ENCODE measurements at regions not wholly inside any gene's neighbourhood (a gene's known extent, or its start where the extent isn't known, plus 50 kb on each side); places are given as distances from the start of the nearest gene placed in this dataset.

GRCh38 chr13:59016250-59016649 is 1147.5 kb downstream of the DIAPH3 start:
- CTCF ChIA-PET = no interaction called here
- H3K9me3 Mint-ChIP-seq (ENCODE audit: low read depth, unreplicated experiment) = no peaks in the 10 kb centered on the region
- intact Hi-C loops (cut with micrococcal nuclease; ENCODE audit: unreplicated experiment) = no loop called here
- DNase-seq = no peak
- TF ChIP-seq, protein P1, sequence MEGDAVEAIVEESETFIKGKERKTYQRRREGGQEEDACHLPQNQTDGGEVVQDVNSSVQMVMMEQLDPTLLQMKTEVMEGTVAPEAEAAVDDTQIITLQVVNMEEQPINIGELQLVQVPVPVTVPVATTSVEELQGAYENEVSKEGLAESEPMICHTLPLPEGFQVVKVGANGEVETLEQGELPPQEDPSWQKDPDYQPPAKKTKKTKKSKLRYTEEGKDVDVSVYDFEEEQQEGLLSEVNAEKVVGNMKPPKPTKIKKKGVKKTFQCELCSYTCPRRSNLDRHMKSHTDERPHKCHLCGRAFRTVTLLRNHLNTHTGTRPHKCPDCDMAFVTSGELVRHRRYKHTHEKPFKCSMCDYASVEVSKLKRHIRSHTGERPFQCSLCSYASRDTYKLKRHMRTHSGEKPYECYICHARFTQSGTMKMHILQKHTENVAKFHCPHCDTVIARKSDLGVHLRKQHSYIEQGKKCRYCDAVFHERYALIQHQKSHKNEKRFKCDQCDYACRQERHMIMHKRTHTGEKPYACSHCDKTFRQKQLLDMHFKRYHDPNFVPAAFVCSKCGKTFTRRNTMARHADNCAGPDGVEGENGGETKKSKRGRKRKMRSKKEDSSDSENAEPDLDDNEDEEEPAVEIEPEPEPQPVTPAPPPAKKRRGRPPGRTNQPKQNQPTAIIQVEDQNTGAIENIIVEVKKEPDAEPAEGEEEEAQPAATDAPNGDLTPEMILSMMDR (IDR thresholded peaks at IDR 0.05; ENCODE audit: unreplicated experiment) = no peak
- H3K27me3 Mint-ChIP-seq (ENCODE audit: unreplicated experiment) = no peaks in the 10 kb centered on the region
- no peak overlapping the region for H3K27ac Mint-ChIP-seq (ENCODE audit: unreplicated experiment)
- no peaks in the 10 kb centered on the region for H3K36me3 Mint-ChIP-seq (ENCODE audit: insufficient read depth, unreplicated experiment)
- no peaks in the 10 kb centered on the region for H3K4me1 Mint-ChIP-seq (ENCODE audit: low read depth, unreplicated experiment)
- H3K4me3 Mint-ChIP-seq (ENCODE audit: low read depth, unreplicated experiment) = no peak overlapping the region
- no TSS peak for BruUV-seq (replicated peaks)

GRCh38 chr13:59024434-59024833 is 1139.3 kb downstream of the DIAPH3 start:
- no peaks in the 10 kb centered on the region for H3K4me1 Mint-ChIP-seq (ENCODE audit: low read depth, unreplicated experiment)
- H3K4me3 Mint-ChIP-seq (ENCODE audit: low read depth, unreplicated experiment) = no peak overlapping the region
- no peaks in the 10 kb centered on the region for H3K9me3 Mint-ChIP-seq (ENCODE audit: low read depth, unreplicated experiment)
- TF ChIP-seq, protein P1 (IDR thresholded peaks at IDR 0.05; ENCODE audit: unreplicated experiment) = no peak
- H3K27me3 Mint-ChIP-seq (ENCODE audit: unreplicated experiment) = no peaks in the 10 kb centered on the region
- DNase-seq = no peak
- H3K36me3 Mint-ChIP-seq (ENCODE audit: insufficient read depth, unreplicated experiment) = no peaks in the 10 kb centered on the region
- no TSS peak for BruUV-seq (replicated peaks)
- CTCF ChIA-PET = no interaction called here
- no peak overlapping the region for H3K27ac Mint-ChIP-seq (ENCODE audit: unreplicated experiment)
- intact Hi-C loops (cut with micrococcal nuclease; ENCODE audit: unreplicated experiment) = no loop called here

- no peak overlapping the region for H3K4me3 Mint-ChIP-seq (ENCODE audit: low read depth, unreplicated experiment)
- intact Hi-C loops (cut with micrococcal nuclease; ENCODE audit: unreplicated experiment) = no loop called here
- CTCF ChIA-PET = no interaction called here
- no peak overlapping the region for H3K27ac Mint-ChIP-seq (ENCODE audit: unreplicated experiment)
- DNase-seq = no peak
- TF ChIP-seq, protein P1 (IDR thresholded peaks at IDR 0.05; ENCODE audit: unreplicated experiment) = no peak
- H3K4me1 Mint-ChIP-seq (ENCODE audit: low read depth, unreplicated experiment) = no peaks in the 10 kb centered on the region
- no TSS peak for BruUV-seq (replicated peaks)
- no peaks in the 10 kb centered on the region for H3K27me3 Mint-ChIP-seq (ENCODE audit: unreplicated experiment)
- no peaks in the 10 kb centered on the region for H3K36me3 Mint-ChIP-seq (ENCODE audit: insufficient read depth, unreplicated experiment)
- H3K9me3 Mint-ChIP-seq (ENCODE audit: low read depth, unreplicated experiment) = no peaks in the 10 kb centered on the region
These were observed 1129.5 kb downstream of the DIAPH3 start for GRCh38 chr13:59034198-59034597.

GRCh38 chr13:59038824-59039223 is 1124.9 kb downstream of the DIAPH3 start:
- no peak for DNase-seq
- H3K9me3 Mint-ChIP-seq (ENCODE audit: low read depth, unreplicated experiment) = no peaks in the 10 kb centered on the region
- H3K27me3 Mint-ChIP-seq (ENCODE audit: unreplicated experiment) = no peaks in the 10 kb centered on the region
- H3K36me3 Mint-ChIP-seq (ENCODE audit: insufficient read depth, unreplicated experiment) = no peaks in the 10 kb centered on the region
- H3K4me3 Mint-ChIP-seq (ENCODE audit: low read depth, unreplicated experiment) = no peak overlapping the region
- CTCF ChIA-PET = no interaction called here
- BruUV-seq (replicated peaks) = no TSS peak
- no peak overlapping the region for H3K27ac Mint-ChIP-seq (ENCODE audit: unreplicated experiment)
- intact Hi-C loops (cut with micrococcal nuclease; ENCODE audit: unreplicated experiment) = no loop called here
- TF ChIP-seq, protein P1 (IDR thresholded peaks at IDR 0.05; ENCODE audit: unreplicated experiment) = no peak
- no peaks in the 10 kb centered on the region for H3K4me1 Mint-ChIP-seq (ENCODE audit: low read depth, unreplicated experiment)
